GM18502 (cell line): ENCODE measurements at regions not wholly inside any gene's neighbourhood (a gene's known extent, or its start where the extent isn't known, plus 50 kb on each side); places are given as distances from the start of the nearest gene placed in this dataset.
"Not testable (repeated sequence)": the region's sequence is repeated elsewhere in the genome, so short reads cannot be mapped to it uniquely, and the experiment has no call there.

ENCODE experiments used
- ATAC-seq: cut with Tn5 transposase; IDR thresholded peaks from one replicate; pipeline ENCODE4 v1.9.1; 2021; ENCODE audit warnings: mild to moderate bottlenecking; ENCODE audit not compliant: unreplicated experiment, poor library complexity

DNA sequence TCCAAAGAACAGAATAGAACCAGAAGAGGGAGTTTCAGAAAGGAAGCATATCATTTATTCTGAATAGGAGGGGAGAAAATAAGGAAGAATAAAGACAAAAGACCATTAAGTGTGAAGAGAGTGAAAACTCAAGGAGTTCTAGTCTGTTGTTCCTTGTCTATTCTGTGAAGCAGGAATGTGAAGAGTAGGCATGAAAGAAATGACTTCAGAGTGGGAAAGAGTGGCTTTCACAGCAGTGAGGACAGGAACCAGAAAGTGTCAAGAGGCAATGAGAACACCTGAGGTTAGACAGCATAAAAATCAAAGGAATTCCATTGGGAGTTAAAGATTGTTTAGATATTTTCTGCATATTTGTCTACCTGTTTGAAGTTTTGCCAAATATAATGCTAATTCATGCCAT lies 768.8 kb upstream of the GRAMD2B start:
- no peak for ATAC-seq

DNA sequence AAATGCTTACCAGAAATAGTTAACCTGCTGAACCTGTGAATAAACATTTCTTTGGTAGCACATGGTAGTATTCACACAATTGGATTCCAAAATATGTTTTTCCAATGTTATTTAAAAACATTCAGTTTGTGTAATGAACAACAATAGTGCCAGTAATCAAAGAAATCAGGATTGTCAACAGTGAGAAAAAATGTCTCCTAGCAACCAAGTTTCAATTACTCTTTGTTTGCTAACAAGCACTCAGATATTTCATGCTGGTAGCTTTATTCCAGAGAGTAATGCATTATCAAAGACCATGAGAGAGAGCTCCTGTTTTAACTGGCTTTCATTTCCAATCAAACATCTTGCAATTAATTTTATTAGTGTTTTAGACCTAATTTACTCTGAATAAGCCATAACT lies 768.1 kb upstream of the GRAMD2B start:
- ATAC-seq: no peak

DNA sequence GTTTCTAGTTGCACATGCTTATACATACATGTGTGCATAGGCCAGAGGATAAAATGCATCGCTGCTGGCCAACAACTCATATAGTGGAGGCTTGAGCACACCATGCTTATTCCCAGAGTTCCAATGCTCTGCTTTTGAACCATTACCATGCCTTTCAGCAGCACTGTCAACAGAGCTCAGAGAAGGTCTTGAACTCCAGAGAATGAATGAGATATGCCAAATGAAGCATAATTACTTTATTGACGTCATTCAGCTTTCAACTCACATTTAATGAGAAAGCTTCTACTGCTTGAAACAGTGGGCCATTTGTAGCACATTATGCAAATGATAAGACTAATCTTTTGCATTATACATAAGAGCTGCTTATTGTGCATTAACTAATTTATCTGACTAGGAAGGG lies 765.3 kb upstream of the GRAMD2B start:
- ATAC-seq: no peak

DNA sequence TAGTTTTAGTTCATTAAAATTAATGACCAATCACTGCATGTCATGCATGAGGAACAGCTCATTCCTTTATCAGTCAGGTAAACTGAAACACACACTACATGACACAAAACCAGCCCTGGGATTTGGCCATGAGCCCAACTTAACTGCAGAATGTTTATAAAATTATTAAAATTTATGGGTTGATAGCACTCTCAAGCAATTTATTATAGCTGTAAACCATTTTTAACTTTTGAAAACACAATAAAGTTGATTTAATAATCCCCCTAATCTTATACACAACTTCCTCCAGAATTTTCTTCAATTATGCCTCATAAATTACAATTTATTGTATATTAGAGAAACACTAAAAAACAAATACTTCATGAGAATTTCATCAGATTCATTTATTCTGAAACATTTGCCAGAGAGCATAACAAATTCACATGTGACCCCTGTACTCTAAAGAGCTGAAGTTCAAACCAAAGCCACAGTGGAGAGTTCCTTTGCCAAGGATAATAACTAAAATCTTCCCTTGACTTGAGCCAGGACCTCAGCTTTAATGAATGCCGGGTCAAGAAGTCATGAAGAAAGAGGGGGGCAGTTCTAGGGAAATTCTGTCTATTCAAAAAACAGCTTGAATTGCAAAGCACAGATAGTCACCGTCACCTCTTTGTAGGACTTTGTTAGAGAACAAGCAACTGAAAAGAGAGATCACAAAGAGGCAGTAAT lies 763.7 kb upstream of the GRAMD2B start:
- ATAC-seq: no peak

DNA sequence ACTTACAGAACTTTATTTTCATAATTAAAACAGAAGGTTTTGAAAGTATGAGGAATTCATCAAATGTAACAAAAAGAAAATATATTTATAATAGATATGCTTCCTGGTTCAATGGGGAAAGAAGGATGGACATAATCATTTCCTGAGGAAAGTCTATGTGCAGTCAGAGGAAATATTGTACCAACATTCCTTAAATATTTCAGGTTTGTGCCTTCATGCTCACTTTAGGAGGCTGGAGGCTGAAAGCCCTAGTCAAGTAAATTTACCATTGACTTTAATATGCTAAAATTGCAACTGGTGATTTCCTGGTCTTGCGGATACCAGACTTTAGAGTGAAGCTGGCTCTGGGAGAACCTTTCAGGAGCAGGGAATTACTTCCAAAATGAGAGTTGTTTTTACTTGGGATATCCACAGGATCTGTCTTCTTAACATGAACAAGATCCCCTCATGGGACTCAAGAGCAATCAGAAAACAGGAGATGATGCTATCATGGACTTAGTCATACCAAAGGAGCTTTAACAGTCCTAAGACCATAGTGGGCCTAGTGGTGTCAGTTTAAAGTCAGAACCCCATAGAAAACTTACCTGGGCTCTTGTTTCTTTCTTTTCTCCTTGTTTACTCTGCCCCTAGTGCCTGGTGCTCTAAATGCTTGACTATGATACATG lies 762.8 kb upstream of the GRAMD2B start:
- no peak for ATAC-seq

DNA sequence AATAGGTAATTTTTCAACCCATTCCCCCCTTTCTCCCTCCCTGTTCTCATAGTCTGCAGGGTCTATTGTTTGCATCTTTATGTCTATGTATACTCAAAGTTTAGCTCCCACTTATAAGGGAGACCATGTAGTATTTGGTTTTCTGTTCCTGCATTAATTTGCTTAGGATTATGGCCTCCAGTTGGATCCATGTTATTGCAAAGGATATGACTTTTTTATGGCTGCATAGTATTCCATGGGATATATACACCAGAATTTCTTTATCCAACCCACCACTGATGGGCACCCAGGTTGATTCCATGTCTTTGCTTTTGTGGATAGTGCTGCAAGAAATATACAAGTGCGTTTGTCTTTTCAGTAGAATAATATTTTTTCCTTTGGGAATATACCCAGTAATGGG lies 761.6 kb upstream of the GRAMD2B start:
- ATAC-seq: no peak

DNA sequence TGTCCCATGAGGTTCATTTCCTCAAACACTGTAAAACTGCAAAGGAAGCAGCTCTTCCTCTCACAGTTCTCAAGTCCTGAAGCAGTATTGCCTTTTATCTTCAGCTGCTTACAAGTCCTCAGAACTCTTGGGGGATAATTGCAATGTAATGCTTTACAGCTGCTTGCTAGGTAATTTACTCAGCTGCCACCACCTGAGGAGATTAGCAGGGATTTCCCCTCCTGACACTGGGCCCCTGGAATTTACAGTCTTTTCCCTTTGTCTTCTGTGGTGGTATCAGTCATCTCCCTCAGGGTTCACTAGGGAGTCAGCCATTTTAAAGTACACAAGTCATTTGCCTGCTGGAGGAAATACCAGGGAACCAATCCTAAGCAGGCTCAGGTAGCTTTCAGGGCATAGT lies 754.3 kb upstream of the GRAMD2B start:
- no peak for ATAC-seq

DNA sequence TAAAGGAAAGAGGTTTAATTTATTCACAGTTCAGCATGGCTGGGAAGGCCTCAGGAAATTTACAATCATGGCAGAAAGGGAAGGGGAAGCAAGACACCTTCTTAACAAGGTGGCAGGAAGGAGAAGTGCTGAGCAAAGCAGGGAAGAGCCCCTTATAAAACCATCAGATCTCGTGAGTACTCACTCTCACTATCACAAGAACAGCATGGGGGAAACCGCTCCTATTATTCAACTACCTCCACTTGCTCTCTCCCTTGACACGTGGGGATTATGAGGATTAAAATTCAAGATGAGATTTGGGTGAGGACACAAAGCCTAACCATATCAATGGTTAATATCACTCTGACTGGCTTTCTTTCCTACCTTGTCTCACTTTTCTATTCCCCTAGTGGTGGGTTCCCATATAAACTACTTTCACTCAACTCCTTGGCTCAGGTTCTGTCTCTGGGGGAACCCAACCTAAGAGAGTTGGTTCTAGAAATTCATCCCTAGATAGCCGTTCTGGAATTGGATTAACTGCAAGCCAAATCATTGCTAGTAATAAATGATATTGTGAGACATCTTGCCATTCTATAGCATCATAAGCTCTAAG lies 749.8 kb upstream of the GRAMD2B start:
- ATAC-seq: no peak

DNA sequence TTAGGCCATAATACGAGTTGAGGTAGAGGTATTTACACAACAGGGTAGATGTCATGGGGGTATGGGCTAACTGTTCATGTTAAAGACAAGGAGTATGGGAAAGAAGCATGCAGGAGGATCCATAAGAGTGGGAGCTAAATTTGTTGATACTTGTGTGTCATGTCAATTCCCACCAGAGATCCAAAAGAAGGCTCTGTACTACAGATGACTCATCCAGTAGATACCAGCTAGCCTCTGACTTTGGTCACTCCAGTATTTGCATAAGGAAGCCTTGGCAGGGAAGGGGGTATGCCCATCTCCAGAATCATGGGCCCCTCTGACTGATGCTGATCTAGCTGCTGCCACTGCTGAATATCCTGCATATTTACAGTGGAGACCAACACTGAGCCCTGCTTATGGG lies 743.7 kb upstream of the GRAMD2B start:
- ATAC-seq: no peak

DNA sequence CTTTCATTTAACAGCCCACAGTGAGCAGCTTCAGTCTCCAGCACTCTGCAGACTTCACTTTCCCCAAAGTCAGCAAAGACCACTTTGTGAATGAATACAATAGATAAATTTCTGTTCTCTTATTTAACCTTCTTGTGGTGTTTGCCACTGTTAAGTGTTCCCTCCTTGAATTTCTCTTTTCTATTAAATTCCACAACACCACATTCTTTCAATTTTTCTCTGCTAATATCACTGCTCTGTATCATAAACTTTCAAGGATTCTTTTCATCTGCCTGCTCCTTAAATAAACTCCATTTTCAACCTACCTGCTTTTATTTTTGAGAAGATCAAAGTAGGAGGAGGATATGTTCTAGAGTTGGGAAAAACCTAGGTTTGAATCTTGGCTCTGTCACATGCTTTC lies 739.5 kb upstream of the GRAMD2B start:
- ATAC-seq: no peak

DNA sequence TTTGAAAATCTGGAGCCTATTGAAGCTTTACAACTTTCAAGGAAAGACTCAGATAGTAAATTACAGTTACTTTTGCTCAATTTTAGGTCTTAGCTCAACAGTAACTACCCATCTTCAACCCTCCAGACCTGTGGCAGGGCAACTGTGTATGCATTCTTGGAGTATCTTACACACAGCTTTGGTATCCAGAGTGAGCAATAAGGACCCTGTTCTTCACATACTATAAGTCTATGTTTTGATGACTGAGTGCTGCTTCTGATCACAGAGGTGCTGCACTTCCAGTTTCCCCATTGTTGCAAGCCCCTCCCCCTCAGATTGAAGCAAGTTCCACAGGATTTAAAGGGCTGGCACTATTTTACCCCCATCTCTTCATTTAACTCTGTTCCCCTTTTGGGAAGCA lies 737.4 kb upstream of the GRAMD2B start:
- ATAC-seq: no peak

DNA sequence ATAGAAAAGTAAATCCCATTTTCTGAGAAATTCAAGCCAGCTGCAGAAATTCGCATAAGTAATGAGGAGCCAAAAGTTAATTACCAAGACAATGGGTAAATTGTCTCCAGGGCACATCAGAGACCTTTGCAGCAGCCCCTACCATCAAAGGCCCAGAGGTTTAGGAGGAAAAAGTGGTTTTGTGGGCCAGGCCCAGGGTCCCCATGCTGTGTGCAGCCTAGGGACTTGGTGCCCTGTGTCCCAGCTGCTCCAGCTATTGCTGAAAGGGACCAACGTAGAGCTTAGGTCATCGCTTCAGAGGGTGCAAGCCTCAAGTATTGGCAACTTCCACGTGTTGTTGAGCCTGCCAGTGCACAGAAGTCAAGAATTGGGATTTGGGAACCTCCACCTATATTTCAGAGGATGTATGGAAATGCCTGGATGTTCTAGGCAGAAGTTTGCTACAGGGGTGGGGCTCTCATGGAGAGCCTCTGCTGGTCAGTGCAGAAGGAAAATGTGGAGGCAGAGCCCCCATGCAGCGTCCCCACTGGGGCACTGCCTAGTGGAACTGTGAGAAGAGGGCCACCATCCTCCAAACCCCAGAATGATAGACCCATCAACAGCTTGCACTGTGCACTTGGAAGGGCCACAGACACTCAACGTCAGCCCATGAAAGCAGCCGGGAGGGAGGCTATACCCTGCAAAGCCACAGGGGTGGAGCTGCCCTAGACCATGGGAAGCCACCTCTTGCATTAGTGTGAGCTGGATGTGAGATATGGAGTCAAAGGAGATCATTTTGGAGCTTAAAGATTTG lies 731.3 kb upstream of the GRAMD2B start:
- not testable (repeated sequence) for ATAC-seq

DNA sequence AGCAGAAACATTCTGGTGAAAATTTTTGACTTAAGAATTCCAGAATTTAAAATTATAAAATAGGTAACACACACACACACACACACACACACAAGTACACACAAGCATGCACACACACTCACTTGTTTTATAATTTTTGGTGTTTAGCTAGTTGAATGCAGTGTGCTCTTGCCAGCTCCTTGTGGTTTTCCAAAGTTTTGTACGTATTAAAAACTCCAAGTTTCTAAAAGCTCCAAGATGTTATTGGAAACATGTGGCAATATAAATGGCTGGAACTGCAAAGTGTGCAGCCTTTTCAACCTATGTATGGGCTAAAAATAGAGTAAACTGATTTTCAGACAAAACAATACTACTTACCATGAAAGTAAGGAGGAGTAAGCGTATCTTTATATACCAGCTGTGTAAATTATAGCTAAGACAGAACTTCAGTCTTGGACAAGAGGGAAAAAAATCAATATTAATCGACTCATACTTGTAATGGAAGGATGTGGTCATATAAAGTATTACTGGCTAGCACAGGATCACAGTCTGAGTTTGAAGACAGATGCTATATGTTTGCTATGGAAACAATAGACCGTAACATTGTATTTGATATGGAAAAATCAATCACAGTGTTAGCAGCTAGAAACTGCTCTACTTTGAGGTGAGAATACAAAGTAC lies 727.1 kb upstream of the GRAMD2B start:
- ATAC-seq: no peak

DNA sequence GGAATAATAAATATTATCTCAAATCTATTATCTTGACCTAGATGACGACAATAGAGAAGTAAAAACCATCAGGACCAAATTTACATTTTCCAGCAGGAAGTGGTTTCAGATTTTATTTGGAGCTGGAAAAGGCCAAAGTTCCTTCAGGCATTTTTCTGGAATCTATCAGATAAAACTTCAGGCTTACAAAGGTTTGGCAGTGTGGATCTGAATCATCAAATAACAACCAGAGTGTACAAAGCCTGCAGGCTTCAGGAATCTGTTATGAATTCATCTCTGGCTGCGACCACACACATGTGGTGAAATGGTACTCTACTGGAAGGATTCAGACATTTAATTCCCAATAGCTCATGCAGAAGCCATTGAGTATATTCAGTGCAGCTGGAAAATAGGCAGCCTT lies 726.4 kb upstream of the GRAMD2B start:
- no peak for ATAC-seq

DNA sequence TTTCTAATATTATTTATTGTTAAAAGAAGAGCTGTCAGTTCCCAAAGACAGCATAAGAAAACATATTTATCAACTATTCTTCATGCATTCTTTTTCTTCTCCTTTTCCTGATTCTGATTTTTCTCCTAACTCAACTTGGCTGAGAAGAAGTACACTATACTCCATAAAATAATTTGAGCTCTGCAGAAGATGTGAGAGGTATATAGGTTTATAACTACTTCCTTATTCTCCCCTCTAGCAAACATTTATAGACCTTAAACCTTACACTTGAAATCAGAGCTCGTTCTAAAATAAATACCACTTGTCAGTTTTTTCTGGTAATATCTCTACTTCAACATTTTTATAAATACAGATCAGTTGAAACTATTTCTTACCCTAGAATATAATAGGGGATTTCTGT lies 724.8 kb upstream of the GRAMD2B start:
- ATAC-seq: no peak

DNA sequence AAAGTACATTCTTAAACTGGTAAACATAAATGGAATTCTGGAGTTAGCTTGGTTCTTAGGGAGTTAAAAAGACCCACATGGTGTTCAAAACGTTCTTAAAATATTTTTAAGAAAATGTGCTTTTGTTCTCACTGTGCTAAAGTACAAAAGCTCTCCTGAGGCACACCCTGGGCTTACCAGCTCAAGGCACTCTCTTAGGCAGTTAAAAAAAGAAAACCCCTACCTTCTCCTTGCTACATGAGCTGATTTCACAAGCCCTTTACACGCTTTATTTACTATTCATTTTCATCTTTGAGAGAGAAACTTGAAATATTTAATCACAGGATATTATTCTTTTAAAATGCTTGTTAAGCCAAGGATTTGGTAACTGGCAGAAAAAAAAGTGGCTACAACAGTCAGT lies 723.3 kb upstream of the GRAMD2B start:
- no peak for ATAC-seq

DNA sequence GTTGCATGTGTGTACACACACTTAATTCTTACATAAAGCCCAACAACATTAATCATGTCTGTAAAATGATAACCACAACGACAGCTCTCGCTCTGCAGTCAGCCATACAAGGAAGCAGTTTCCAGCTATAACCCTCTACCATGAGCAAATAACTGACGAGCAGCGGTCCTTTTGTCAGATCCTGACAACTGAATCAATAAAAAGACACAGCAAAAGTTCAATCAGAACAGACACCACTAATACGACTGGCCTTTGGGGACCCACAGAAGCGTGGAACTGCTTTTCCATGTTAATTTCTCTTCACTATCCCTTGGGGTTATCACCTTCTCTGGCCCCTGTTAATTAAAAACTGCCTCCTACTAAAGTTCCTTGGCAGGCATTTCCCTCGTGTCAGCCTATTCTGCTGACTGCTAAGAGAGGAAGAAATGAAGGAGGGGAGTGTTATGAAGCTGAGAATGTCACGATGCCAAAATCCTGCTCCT lies 722.8 kb upstream of the GRAMD2B start:
- ATAC-seq: no peak

DNA sequence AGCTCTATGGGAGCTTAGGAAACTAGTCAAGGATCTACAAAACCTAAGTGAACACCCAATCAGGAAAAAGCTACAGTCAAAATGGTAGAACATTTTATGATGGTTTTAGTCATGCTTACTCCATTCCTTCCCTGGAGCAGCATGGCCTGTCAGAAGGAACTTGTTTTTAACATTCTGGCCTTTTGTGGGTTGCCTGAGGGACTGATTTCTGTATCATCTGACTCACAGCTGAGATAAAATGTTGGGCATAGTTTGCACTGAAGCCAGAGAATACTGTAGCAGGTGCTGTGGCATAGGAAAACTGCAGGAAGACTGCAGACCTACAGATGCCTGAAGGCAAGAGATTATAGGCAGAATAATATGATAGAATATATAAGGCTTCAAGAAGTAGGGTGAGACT lies 719.6 kb upstream of the GRAMD2B start:
- ATAC-seq: no peak

DNA sequence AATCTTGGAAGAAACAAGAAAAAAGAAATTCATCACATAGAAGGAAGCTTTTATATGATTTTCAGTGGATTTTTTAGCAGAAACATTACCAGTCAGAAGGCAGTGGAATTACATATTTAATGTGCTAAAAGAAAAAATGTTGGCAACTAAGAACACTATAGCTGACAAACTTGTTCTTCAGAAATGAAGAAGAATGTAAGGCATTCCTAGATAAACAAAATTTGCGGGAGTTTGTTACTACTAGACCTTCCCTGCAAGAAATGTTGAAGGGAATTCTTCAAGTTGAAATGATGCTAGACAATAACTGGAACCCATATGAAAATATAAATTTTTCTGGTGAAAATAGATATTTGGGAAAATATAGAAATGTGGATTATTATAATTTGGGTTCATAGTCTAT lies 718.3 kb upstream of the GRAMD2B start:
- ATAC-seq: no peak

DNA sequence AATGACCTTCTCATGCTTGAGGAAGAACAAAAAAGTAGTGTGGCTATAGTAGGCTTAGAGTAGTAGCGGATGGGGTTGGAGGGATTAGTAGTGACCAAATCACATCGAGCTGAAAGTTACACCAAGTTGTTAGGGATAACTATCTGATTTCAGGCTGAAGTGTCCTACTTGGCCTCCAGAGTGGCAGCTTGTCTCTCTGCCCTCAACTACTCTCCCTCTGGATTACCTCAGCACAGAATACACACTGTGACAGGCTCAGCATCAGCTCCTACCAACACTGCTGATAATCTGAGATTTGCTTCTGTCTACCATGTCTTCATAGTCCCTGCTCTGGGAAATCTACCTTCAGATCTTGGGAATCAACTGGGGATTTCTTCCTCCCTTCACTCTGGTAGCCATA lies 714.6 kb upstream of the GRAMD2B start:
- no peak for ATAC-seq
